ENCODE measurements at regions not wholly inside any gene's neighbourhood (a gene's known extent, or its start where the extent isn't known, plus 50 kb on each side); places are given as distances from the start of the nearest gene placed in this dataset.

DNA sequence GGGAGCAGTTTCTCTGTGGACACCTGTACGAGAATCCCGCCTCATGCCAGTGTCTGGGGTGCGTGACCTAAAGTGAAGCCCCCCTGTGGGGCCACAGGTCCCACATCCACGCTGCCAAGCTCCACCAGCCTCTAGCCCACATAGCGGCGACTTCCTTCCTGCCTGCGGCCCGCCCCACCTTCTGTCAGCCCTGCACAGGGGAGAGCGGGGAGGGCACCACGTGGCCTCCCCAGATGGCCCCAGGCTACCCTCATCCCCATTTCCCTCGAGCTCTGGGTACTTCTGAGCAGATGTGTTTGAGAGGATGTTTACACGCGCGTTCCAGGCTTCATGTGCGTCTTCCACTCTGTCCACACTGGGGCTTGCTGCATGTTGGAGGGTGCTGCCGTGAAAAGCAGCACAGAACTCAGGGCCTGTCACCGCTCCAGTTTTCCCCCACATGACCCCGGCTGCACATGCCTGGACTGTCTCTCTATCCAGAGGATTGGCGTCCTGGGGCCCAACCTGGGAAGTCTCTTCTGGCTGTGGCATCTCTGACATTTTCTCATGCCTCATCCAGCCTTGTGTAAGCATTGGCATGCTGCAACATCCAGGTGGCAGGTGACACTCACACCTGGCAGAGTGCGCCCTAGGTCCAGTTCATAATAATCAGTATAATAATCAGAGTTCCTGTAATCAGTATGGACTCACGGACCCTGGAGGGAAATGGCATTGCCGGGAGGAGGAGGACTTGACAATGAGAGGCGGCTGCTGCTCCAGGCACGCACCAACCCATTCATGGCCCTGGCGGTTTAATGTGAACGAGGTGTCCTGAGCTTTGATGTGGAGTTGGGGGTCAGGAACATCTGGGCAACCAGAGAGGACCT, 146.3 kb upstream of the TWIST2 start:
- Histone ChIP-seq H3K9ac (ENCODE audit: low read depth, low read length) (no peak overlapping the region), H3K36me3 (ENCODE audit: insufficient read depth, low read length) (no peaks in the 10 kb centered on the region), H3K27ac (ENCODE audit: low read length) (no peak overlapping the region), H3K4me1 (ENCODE audit: insufficient read depth, low read length) (no peaks in the 10 kb centered on the region), H3K9me3 (ENCODE audit: insufficient read depth, low read length, severe bottlenecking) (no peaks in the 10 kb centered on the region), H2AFZ (ENCODE audit: low read depth, low read length) (no peak overlapping the region), H3K4me3 (ENCODE audit: low read depth in 1 of 2, low read length in 2 of 2) (no peak overlapping the region), H3K79me2 (ENCODE audit: insufficient read depth, low read length) (no peaks in the 10 kb centered on the region), H3K4me2 (ENCODE audit: insufficient read depth, low read length) (no peak overlapping the region), H4K20me1 (ENCODE audit: insufficient read depth, low read length) (no peaks in the 10 kb centered on the region; the same call in 1 of the 2 replicates), H3K27me3 (ENCODE audit: insufficient read depth, low read length, poor library complexity) (peaks cover 4% of the 10 kb centered on the region)
- DNase-seq (peak; percentile 10), ATAC-seq (ENCODE audit: insufficient read depth, low read depth) (peak; percentile 49; the same call in 2 of the 3 replicates)
- TF ChIP-seq CTCF (IDR thresholded peaks at IDR 0.05; ENCODE audit: borderline replicate concordance, extremely low read depth, low read length, poor library complexity, severe bottlenecking) (no peak), EZH2 (IDR thresholded peaks at IDR 0.05; ENCODE audit: borderline replicate concordance, low read depth, low read length, severe bottlenecking) (no peak)

DNA sequence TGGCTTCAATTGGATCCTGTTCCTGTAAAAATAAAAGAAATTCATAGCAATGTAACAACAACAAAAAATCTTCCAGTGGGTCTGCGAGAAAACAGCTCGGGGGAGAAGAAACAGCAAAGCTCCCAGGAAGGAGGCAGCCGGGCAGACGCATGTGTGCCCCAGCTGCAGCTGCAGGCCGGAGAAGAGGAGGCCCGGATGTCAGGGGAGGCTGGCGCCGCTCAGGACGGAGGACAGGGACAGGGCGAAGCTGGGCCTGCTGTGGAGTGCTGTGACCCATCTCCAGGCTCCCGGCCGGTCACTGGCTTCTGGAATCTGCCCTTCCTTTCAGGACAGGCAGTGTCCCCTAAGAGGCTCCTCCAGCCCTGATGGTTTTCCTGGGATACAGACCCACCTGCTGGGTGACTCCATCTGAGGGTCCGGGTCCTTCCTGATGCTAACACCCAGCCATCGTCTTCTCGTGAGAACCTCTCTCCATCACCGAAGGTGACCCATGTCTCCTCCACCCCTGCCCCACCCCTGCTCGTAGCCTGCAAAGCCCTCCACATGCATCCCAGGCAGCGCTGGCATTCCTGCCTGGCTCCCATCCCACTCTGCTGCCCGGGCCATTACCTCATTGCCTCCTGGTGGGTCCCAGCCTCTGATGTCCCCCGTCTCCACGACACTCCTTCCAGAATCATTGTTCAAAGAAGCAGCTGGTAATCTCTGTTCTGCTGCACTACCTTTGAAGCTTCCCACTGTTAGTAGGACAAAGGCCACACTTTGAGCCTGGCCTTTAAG, 145.4 kb upstream of the TWIST2 start:
- no peak overlapping the region for H3K27ac ChIP-seq (ENCODE audit: low read length)
- no peaks in the 10 kb centered on the region; the same call in 1 of the 2 replicates for H4K20me1 ChIP-seq (ENCODE audit: insufficient read depth, low read length)
- no peaks in the 10 kb centered on the region for H3K4me1 ChIP-seq (ENCODE audit: insufficient read depth, low read length)
- no peaks in the 10 kb centered on the region for H3K9me3 ChIP-seq (ENCODE audit: insufficient read depth, low read length, severe bottlenecking)
- DNase-seq = no peak
- H3K4me3 ChIP-seq (ENCODE audit: low read depth in 1 of 2, low read length in 2 of 2) = no peak overlapping the region
- H3K36me3 ChIP-seq (ENCODE audit: insufficient read depth, low read length) = no peaks in the 10 kb centered on the region
- no peak for TF ChIP-seq EZH2 (IDR thresholded peaks at IDR 0.05; ENCODE audit: borderline replicate concordance, low read depth, low read length, severe bottlenecking)
- no peak for TF ChIP-seq CTCF (IDR thresholded peaks at IDR 0.05; ENCODE audit: borderline replicate concordance, extremely low read depth, low read length, poor library complexity, severe bottlenecking)
- H3K9ac ChIP-seq (ENCODE audit: low read depth, low read length) = no peak overlapping the region
- no peak overlapping the region for H3K4me2 ChIP-seq (ENCODE audit: insufficient read depth, low read length)
- H3K79me2 ChIP-seq (ENCODE audit: insufficient read depth, low read length) = no peaks in the 10 kb centered on the region
- no peak overlapping the region for H2AFZ ChIP-seq (ENCODE audit: low read depth, low read length)
- no peak for ATAC-seq (ENCODE audit: insufficient read depth, low read depth)
- H3K27me3 ChIP-seq (ENCODE audit: insufficient read depth, low read length, poor library complexity) = peaks cover 4% of the 10 kb centered on the region

- Histone ChIP-seq H2AFZ (ENCODE audit: low read depth, low read length) (no peak overlapping the region), H3K4me1 (ENCODE audit: insufficient read depth, low read length) (no peaks in the 10 kb centered on the region), H3K27me3 (ENCODE audit: insufficient read depth, low read length, poor library complexity) (peaks cover under 1% of the 10 kb centered on the region), H3K36me3 (ENCODE audit: insufficient read depth, low read length) (no peaks in the 10 kb centered on the region), H4K20me1 (ENCODE audit: insufficient read depth, low read length) (no peaks in the 10 kb centered on the region; the same call in 1 of the 2 replicates), H3K4me3 (ENCODE audit: low read depth in 1 of 2, low read length in 2 of 2) (no peak overlapping the region), H3K4me2 (ENCODE audit: insufficient read depth, low read length) (no peak overlapping the region), H3K9ac (ENCODE audit: low read depth, low read length) (no peak overlapping the region), H3K9me3 (ENCODE audit: insufficient read depth, low read length, severe bottlenecking) (no peaks in the 10 kb centered on the region), H3K79me2 (ENCODE audit: insufficient read depth, low read length) (no peaks in the 10 kb centered on the region), H3K27ac (ENCODE audit: low read length) (no peak overlapping the region)
- DNase-seq (no peak), ATAC-seq (ENCODE audit: insufficient read depth, low read depth) (no peak)
- no peak for TF ChIP-seq EZH2 (IDR thresholded peaks at IDR 0.05; ENCODE audit: borderline replicate concordance, low read depth, low read length, severe bottlenecking)
- no peak for TF ChIP-seq CTCF (IDR thresholded peaks at IDR 0.05; ENCODE audit: borderline replicate concordance, extremely low read depth, low read length, poor library complexity, severe bottlenecking)
Measured at GRCh38 chr2:238703053-238703415, 144.9 kb upstream of the TWIST2 start.

All from DND-41 (cell line).